HepG2 (cell line): ENCODE measurements at regions not wholly inside any gene's neighbourhood (a gene's known extent, or its start where the extent isn't known, plus 50 kb on each side); places are given as distances from the start of the nearest gene placed in this dataset.
"Not testable (repeated sequence)": the region's sequence is repeated elsewhere in the genome, so short reads cannot be mapped to it uniquely, and the experiment has no call there.

ENCODE experiments used
- ATAC-seq: fragments of 200-7000 bp; cut with Tn5 transposase; 3 replicates; pipeline ENCODE4 v1.9.1; 2020; ENCODE audit warnings: mild to moderate bottlenecking, moderate library complexity
- BruUV-seq: library from RNA; stranded (reverse); fragments of 400-500 nt; replicated peaks from 2 replicates; lab custom pipeline; 2021; lab: Mats Ljungman, UMichigan
- CTCF ChIA-PET: fragments of 300-600 bp; formaldehyde crosslinking; extraction: SDS; loops from one replicate; lab custom pipeline; 2021; ENCODE audit warnings: low total read pairs, inconsistent platforms, low intra/inter-chr PET ratio; lab: Yijun Ruan, JAX
- POLR2A ChIA-PET: fragments of 350-600 bp; sonication (Branson Sonifier 250); formaldehyde crosslinking; loops from one replicate; lab custom pipeline; 2020; ENCODE audit warnings: antibody characterized with exemption, inconsistent platforms; lab: Yijun Ruan, JAX
- DNase-seq: peaks from one replicate; pipeline ENCODE4 v3.0.0-alpha.2; 2015; ENCODE audit warnings: low spot score
- FAIRE-seq: peaks from 3 replicates; lab custom pipeline; 2011; peaks lifted over from hg19 to GRCh38; lab: Jason Lieb, UNC
- H2AFZ ChIP-seq: one replicate; pipeline ENCODE4 v1.6.1; 2011; ENCODE audit warnings: low read length, inconsistent platforms
- H3K27ac ChIP-seq: fragments of 300-600 bp; 3 replicates; pipeline ENCODE4 v1.8.0; 2011; ENCODE audit warnings: mixed run types, mild to moderate bottlenecking, mixed read lengths, low read length, inconsistent platforms; ENCODE audit not compliant: insufficient read depth; ENCODE audit errors: extremely low read length
- H3K27me3 ChIP-seq, 2 experiments: fragments of 200-600 bp in 1 of 2; 2 replicates in 1 of 2; 3 replicates in 1 of 2; pipeline versions ENCODE4 v1.6.0 to v1.8.0; 2011; ENCODE audit warnings: low read length in 2 of 2, mild to moderate bottlenecking in 2 of 2, moderate library complexity in 2 of 2, inconsistent platforms in 1 of 2; ENCODE audit not compliant: insufficient read depth in 2 of 2, control insufficient read depth in 1 of 2
- H3K36me3 ChIP-seq, 2 experiments: fragments of 200-600 bp in 1 of 2; replicated peaks in 1 of 2; 2 replicates in 1 of 2; 3 replicates in 1 of 2; pipeline versions ENCODE4 v1.5.1 to v1.8.0; 2011; ENCODE audit warnings: low read length in 2 of 2, inconsistent platforms in 1 of 2; ENCODE audit not compliant: insufficient read depth in 2 of 2, control insufficient read depth in 1 of 2
- H3K4me1 ChIP-seq: 2 replicates; pipeline ENCODE4 v1.5.1; 2012; ENCODE audit warnings: low read length, inconsistent platforms; ENCODE audit not compliant: insufficient read depth
- H3K4me2 ChIP-seq: 2 replicates; pipeline ENCODE4 v1.6.0; 2011; ENCODE audit warnings: low read depth, low read length, inconsistent platforms
- H3K4me3 ChIP-seq, 3 experiments: fragments of 200-600 bp in 1 of 3; sonication (generic), shearing (Covaris generic) in 1 of 3; replicated peaks in 1 of 3; 2 replicates each; pipeline ENCODE4 v1.5.1; 2011 to 2016; ENCODE audit warnings: low read length in 3 of 3, inconsistent platforms in 2 of 3, low read depth in 2 of 3, mild to moderate bottlenecking in 2 of 3, control low read depth in 1 of 3, mixed read lengths in 1 of 3; ENCODE audit not compliant: insufficient read depth in 1 of 3
- H3K79me2 ChIP-seq: one replicate; pipeline ENCODE4 v1.6.1; 2011; ENCODE audit warnings: low read length, inconsistent platforms; ENCODE audit not compliant: insufficient read depth
- H3K9ac ChIP-seq: 2 replicates; pipeline ENCODE4 v1.6.0; 2011; ENCODE audit warnings: mild to moderate bottlenecking, low read depth, low read length, inconsistent platforms; ENCODE audit not compliant: insufficient read depth
- H3K9me3 ChIP-seq: 2 replicates; pipeline ENCODE4 v1.5.1; 2012; ENCODE audit warnings: mild to moderate bottlenecking, low read length
- H4K20me1 ChIP-seq: 2 replicates; pipeline ENCODE4 v1.6.0; 2011; ENCODE audit warnings: inconsistent platforms, mild to moderate bottlenecking, low read length, moderate library complexity; ENCODE audit not compliant: insufficient read depth
- BCL6 ChIP-seq: IDR thresholded peaks from 2 replicates; pipeline ENCODE4 v1.6.1; 2016; ENCODE audit warnings: missing genetic modification reagents, missing compliant biosample characterization
- FOXA1 ChIP-seq, 2 experiments: fragments of 450-650 bp in 1 of 2; sonication (generic) in 1 of 2; formaldehyde crosslinking in 1 of 2; IDR thresholded peaks; 2 replicates each; pipeline versions ENCODE4 v1.4.0 to v1.6.1; 2016 to 2020; ENCODE audit warnings: missing genetic modification reagents in 1 of 2
- FOXA3 ChIP-seq: IDR thresholded peaks from 2 replicates; pipeline ENCODE4 v1.6.1; 2016; ENCODE audit warnings: missing genetic modification reagents, missing compliant biosample characterization
- FOXP1 ChIP-seq, 2 experiments: fragments of 450-650 bp in 1 of 2; IDR thresholded peaks; 2 replicates each; pipeline ENCODE4 v1.6.1; 2017 to 2018; ENCODE audit warnings: antibody characterized with exemption in 1 of 2
- ONECUT2 ChIP-seq: sonication (generic); formaldehyde crosslinking; IDR thresholded peaks from 2 replicates; pipeline ENCODE4 v1.4.0; 2020; ENCODE audit warnings: missing genetic modification reagents
- RARA ChIP-seq: IDR thresholded peaks from 2 replicates; pipeline ENCODE4 v1.6.1; 2016; ENCODE audit warnings: missing genetic modification reagents, missing compliant biosample characterization
- WGBS: methylation state at CpG from one replicate; pipeline ENCODE4 v1.1.6; 2017; ENCODE audit warnings: low lambda C conversion rate; 5-methylcytosine and 5-hydroxymethylcytosine counted together
- in situ Hi-C: cut with HindIII; loops from 2 replicates; pipeline ENCODE4 v1.10.0; 2017; ENCODE audit warnings: low pct_unique_long_range_greater_than_20kb; ENCODE audit not compliant: extremely low pct_ligation_motif_present
- intact Hi-C: fragments of 100-400 bp; cut with micrococcal nuclease; formaldehyde crosslinking; loops from one replicate; pipeline ENCODE4 v1.10.0; 2022; ENCODE audit not compliant: unreplicated experiment
- TF ChIP-seq, protein P1 (sequence below): IDR thresholded peaks from 2 replicates; pipeline ENCODE4 v1.4.0; 2020; ENCODE audit warnings: mild to moderate bottlenecking, missing genetic modification reagents

DNA sequence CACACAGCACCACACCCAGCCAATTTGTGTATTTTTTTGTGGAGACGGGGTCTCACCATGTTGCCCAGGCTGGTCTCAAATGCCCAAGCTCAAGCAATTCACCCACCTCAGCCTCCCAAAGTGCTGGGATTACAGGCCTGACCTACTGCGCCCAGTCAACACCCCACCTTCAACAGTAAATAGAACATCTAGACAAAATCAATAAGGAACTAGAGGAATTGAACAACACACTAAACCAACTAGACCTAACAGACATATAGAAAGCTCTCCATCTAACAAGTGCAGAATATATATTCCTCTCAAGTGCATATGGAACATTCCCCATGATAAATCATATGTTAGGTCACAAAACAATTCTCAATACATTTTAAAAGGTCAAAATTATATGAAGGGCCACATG lies 56.6 kb upstream of the AGAP9 start:
- no CpG with 5 or more reads among the region's 2 CpGs for WGBS

DNA sequence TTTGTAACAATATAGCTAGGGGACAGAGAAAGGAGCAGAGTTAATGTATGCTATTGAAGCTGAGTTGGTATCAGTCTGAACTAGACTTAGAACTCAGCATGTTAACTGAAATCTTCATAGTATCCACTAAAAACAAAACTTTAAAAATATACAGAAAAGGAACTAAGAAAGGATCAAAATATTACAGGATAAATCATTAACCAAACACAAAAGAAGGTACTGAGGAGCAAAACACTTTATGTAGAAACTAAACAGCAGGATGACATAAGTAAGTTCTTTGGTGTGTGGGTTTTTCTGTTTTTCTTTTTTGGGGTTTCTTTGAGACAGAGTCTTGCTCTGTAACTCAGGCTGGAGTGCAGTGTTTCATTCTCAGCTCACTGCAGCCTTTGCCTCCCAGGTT lies 55.1 kb upstream of the AGAP9 start:
- H3K4me1 ChIP-seq, intact Hi-C loops, H3K9me3 ChIP-seq, POLR2A ChIA-PET, H3K4me3 ChIP-seq, H3K9ac ChIP-seq, H2AFZ ChIP-seq, H3K36me3 ChIP-seq, DNase-seq, ATAC-seq, BruUV-seq, FAIRE-seq, in situ Hi-C loops, H3K27me3 ChIP-seq, H3K27ac ChIP-seq, H4K20me1 ChIP-seq, CTCF ChIA-PET, H3K4me2 ChIP-seq, H3K79me2 ChIP-seq: not testable (repeated sequence)

More for the DNA sequence above, 56.6 kb upstream of the AGAP9 start:
- CTCF ChIA-PET; H3K36me3 ChIP-seq; DNase-seq; H3K27ac ChIP-seq; H4K20me1 ChIP-seq; H3K27me3 ChIP-seq; H3K4me3 ChIP-seq; H3K9ac ChIP-seq; intact Hi-C loops; FAIRE-seq; H3K4me2 ChIP-seq; H2AFZ ChIP-seq; H3K79me2 ChIP-seq; TF ChIP-seq FOXA1, FOXP1 (IDR thresholded peaks at IDR 0.05): not testable (repeated sequence)
- TF ChIP-seq FOXA1 (CRISPR knock-in tag; IDR thresholded peaks at IDR 0.05) (peak; percentile 9; the same call in 1 of the 2 replicates), BCL6 (CRISPR knock-in tag) (peak; percentile 95), FOXA3 (CRISPR knock-in tag) (peak; percentile 73), RARA (peak; percentile 74), ONECUT2 (CRISPR knock-in tag) (peak; percentile 65; the same call in 1 of the 2 replicates), FOXP1 (CRISPR knock-in tag; IDR thresholded peaks at IDR 0.05) (0 out of 2 replicates have a peak, but pooled peaks have one; percentile 44)
- TF ChIP-seq, protein P1, sequence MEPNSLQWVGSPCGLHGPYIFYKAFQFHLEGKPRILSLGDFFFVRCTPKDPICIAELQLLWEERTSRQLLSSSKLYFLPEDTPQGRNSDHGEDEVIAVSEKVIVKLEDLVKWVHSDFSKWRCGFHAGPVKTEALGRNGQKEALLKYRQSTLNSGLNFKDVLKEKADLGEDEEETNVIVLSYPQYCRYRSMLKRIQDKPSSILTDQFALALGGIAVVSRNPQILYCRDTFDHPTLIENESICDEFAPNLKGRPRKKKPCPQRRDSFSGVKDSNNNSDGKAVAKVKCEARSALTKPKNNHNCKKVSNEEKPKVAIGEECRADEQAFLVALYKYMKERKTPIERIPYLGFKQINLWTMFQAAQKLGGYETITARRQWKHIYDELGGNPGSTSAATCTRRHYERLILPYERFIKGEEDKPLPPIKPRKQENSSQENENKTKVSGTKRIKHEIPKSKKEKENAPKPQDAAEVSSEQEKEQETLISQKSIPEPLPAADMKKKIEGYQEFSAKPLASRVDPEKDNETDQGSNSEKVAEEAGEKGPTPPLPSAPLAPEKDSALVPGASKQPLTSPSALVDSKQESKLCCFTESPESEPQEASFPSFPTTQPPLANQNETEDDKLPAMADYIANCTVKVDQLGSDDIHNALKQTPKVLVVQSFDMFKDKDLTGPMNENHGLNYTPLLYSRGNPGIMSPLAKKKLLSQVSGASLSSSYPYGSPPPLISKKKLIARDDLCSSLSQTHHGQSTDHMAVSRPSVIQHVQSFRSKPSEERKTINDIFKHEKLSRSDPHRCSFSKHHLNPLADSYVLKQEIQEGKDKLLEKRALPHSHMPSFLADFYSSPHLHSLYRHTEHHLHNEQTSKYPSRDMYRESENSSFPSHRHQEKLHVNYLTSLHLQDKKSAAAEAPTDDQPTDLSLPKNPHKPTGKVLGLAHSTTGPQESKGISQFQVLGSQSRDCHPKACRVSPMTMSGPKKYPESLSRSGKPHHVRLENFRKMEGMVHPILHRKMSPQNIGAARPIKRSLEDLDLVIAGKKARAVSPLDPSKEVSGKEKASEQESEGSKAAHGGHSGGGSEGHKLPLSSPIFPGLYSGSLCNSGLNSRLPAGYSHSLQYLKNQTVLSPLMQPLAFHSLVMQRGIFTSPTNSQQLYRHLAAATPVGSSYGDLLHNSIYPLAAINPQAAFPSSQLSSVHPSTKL (CRISPR knock-in tag) = peak; percentile 26; the same call in 1 of the 2 replicates
- TF ChIP-seq, all 625 proteins: peak for 7; not testable (repeated sequence) for 618
- H3K9me3 ChIP-seq, BruUV-seq, POLR2A ChIA-PET, in situ Hi-C loops, H3K4me1 ChIP-seq: not testable (repeated sequence)
- ATAC-seq = peak; percentile 89
